Fibroblast of mammary gland (primary cell): ENCODE measurements at regions not wholly inside any gene's neighbourhood (a gene's known extent, or its start where the extent isn't known, plus 50 kb on each side); places are given as distances from the start of the nearest gene placed in this dataset.

Source experiments
- DNase-seq: peaks from one replicate; pipeline ENCODE4 v3.0.0-alpha.2; 2010; ENCODE audit warnings: low read depth
- H3K4me3 ChIP-seq: 2 replicates; pipeline ENCODE4 v1.5.1; 2011; ENCODE audit warnings: low read depth, mild to moderate bottlenecking, low read length, moderate library complexity; ENCODE audit not compliant: control insufficient read depth
- TF ChIP-seq, protein P1 (sequence below): conservative IDR thresholded peaks from 2 replicates; pipeline ENCODE4 v1.5.1; 2011; ENCODE audit warnings: low read depth, low read length, inconsistent platforms; ENCODE audit not compliant: control insufficient read depth, insufficient read depth

DNA sequence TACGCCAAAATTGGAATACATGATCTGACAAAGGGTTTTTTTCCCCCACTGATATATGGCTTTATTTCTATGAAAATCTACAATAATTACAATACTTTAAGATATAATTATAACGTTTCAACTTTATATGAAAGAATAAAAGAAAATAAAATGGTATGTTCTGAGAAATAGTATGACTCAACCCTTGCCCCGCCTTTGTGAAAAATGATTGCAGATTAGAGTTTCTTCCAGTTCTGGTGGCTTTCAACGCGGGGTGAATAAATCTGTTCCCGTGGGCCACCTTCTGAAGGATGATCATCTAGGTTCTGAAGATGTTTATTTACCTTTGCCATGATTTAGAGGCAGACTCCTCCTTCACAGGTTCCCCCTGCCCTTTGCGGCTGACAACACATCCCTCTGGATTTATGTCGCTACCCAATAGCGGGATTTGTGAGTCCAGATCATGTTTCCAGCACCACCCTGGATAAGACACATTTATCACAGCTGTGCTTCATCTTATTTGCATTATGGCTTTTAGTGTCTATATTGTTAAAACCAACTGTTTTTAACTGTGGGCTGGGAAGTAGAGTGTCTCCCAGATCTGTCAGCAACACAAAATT, 607.0 kb upstream of the KIRREL3 start:
- no peak for DNase-seq
- H3K4me3 ChIP-seq: no peak overlapping the region
- TF ChIP-seq, protein P1, sequence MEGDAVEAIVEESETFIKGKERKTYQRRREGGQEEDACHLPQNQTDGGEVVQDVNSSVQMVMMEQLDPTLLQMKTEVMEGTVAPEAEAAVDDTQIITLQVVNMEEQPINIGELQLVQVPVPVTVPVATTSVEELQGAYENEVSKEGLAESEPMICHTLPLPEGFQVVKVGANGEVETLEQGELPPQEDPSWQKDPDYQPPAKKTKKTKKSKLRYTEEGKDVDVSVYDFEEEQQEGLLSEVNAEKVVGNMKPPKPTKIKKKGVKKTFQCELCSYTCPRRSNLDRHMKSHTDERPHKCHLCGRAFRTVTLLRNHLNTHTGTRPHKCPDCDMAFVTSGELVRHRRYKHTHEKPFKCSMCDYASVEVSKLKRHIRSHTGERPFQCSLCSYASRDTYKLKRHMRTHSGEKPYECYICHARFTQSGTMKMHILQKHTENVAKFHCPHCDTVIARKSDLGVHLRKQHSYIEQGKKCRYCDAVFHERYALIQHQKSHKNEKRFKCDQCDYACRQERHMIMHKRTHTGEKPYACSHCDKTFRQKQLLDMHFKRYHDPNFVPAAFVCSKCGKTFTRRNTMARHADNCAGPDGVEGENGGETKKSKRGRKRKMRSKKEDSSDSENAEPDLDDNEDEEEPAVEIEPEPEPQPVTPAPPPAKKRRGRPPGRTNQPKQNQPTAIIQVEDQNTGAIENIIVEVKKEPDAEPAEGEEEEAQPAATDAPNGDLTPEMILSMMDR: no peak

DNA sequence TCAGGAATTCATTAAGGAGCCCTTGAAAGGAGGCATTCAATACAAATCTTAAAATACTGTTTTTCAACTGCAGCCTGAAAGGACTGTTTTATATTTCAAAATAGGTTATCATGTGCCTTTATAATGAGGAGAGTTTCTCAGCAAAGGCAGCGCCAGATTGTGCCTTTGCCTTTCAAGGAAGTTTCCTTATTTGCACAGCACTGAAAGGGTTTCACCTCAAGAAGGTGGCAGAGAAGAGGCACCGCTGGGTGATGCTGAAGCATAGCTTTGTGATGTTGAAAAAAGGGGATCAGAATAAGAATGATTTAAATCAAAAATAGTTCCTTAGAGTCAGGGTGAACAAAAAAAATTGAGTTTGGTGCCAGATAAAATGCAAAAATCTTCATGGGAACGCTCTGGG, 601.0 kb upstream of the KIRREL3 start:
- TF ChIP-seq, protein P1: no peak
- no peak overlapping the region for H3K4me3 ChIP-seq
- DNase-seq: no peak

DNA sequence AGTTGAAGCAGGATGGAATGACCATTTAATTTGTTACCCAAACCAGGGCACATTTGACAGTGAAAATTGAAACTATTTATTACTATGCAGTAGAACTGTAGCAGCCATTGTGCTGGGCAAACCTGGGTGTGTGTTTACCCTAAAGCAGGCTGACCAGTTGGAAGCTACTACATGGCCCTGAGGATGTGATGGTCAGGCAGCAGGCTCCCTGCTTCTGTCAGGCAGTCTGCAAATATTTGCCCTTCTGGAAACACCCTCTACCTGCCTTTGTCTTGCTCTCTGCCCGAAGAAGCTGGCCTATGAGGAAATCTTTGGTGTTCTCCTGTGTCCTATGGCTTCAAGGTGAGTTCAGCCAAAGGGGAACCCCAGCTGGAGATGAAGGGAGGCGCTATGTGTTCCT, 600.1 kb upstream of the KIRREL3 start:
- no peak overlapping the region for H3K4me3 ChIP-seq
- TF ChIP-seq, protein P1: no peak
- DNase-seq: no peak

DNA sequence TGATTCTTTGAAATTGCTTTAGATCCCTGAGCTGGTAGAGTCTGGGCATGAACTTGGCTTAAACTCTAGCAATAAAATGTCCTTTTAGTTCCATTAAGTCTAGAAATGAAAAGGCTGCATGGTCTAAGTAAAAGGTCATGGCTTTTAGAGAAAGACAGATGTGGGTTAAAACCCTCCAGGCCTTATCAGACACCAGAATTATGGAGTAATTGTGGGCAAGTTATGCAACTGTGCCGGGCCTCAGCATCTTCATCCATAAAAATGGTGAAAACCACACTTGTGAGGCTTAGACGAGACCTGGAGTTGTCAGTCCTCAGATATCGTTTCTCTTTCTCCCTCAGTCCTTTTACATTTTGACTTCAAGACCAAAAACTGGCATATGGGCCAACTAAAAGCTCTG, 597.9 kb upstream of the KIRREL3 start:
- no peak for DNase-seq
- TF ChIP-seq, protein P1: no peak
- H3K4me3 ChIP-seq: no peak overlapping the region

DNA sequence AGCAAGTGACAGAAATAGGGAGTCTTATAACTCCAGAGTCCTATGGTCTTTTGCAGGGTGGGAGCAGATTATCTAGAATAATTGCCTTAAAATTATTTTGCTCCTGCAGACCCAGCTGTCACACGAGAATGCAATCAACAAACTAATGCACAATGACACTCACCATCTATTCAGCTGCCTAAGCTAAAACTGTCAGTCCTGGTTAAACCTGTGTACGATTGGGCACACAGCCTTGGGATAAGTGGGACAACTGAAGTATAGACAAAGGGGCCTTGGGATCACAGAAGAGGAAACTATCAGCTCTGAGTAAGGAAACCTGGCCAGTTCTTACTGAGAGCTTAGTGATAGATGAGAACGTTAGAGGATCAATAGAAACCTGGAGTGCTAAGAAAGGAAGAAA, 595.9 kb upstream of the KIRREL3 start:
- TF ChIP-seq, protein P1: no peak
- H3K4me3 ChIP-seq: no peak overlapping the region
- no peak for DNase-seq

DNA sequence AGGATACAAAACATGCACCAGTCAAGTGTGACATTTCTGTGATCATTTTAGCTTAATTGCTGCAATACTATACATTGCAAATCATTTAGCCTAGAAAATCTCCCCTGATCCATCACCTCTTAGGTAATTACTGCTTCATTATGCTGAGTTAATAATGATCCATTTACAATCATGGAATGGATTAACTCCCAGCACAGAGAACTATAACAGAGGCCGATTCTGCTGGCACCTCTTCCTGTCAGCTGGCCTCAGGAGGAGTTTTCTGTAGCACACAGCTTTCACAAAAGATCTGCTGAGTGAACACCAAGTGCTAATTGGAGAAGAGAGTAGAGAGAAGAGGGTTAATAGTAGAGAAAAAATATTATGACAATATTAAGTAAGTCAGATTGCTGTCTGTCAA, 591.8 kb upstream of the KIRREL3 start:
- TF ChIP-seq, protein P1: no peak
- H3K4me3 ChIP-seq: no peak overlapping the region
- DNase-seq: no peak

DNA sequence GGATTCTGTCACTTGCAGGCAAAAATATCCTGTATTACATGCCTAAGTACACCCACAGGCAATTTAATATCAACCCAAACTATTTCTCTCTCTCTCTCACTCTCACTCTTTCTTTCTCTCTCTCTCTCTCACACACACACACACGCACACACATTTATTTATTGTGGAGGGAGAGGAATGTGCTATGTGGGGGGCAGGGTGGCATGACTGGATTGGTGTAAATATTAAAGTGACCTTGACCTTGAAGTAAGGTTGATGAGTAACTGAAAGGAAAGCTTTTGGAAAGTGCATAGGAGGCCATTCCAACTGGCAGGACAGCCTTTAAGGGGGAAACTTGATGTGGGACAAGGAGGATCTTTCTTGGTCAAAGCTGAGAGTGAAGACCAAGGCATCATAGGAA, 589.7 kb upstream of the KIRREL3 start:
- H3K4me3 ChIP-seq: no peak overlapping the region
- DNase-seq: no peak
- TF ChIP-seq, protein P1: no peak
